HG03280 (cell line): ENCODE measurements at regions not wholly inside any gene's neighbourhood (a gene's known extent, or its start where the extent isn't known, plus 50 kb on each side); places are given as distances from the start of the nearest gene placed in this dataset.
"Not testable (repeated sequence)": the region's sequence is repeated elsewhere in the genome, so short reads cannot be mapped to it uniquely, and the experiment has no call there.

Experiments
- ATAC-seq: cut with Tn5 transposase; IDR thresholded peaks from one replicate; pipeline ENCODE4 v1.9.1; 2021; ENCODE audit warnings: mild to moderate bottlenecking, moderate library complexity; ENCODE audit not compliant: unreplicated experiment

DNA sequence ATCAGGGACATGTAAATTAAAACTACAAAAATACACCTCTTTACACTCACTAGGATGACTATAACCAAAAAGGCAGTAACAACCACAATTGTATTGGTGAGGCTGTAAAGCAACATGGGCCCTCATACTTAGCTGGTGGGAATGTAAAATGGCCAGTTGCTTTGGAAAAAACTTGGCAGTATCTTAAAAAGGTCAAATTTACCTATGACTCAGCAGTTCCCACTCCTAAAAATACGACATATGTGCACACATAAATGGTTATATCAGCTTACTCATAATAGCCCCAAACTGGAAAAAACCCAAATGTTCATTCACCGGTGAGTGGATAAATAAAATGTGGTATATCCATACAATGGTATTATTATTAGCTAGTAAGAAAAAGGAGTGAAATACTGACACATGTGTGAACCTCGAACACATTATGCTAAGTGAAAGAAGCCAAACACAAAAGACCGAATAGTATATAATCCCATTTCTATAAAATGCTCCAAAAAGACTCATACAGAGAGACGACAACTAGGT is 391.4 kb downstream of the NPIPA8 start:
- no peak for ATAC-seq

DNA sequence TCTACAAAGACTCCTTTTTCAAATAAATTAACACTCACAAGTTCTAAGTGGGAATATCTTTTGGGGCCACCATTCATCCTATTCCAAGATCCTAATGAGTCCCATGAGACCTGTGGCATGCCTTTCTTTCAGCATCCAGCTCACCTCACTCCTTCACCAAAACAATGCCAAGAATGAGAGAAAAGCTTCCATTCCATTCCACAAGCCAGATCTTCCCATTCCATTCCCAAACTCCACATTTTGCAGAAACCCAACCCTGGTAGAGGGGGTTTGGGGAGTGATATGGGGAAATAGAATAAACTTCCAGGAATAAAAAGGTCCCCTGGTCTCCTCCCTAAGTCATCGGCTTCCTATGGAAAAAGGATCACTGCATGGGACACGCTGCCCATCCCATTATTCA is 392.2 kb downstream of the NPIPA8 start:
- no peak for ATAC-seq

DNA sequence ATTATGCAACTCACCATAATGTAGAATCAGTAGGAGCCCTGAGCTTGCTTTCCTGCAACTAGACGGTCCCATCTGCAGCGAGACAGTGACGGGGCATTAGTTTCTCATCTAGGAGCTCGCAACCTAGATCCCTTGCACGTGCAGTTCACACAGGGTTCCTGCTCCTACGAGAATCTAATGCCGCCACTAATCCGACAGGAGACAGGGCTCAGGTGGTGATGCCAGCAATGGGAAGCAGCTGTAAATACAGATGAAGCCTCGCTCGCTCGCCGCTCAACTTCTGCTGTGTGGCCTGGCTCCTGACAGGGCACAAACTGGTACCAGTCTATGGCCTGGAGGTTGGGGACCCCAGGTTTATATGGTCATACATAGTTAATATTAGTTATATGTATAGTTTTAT is 394.5 kb downstream of the NPIPA8 start:
- no peak for ATAC-seq

DNA sequence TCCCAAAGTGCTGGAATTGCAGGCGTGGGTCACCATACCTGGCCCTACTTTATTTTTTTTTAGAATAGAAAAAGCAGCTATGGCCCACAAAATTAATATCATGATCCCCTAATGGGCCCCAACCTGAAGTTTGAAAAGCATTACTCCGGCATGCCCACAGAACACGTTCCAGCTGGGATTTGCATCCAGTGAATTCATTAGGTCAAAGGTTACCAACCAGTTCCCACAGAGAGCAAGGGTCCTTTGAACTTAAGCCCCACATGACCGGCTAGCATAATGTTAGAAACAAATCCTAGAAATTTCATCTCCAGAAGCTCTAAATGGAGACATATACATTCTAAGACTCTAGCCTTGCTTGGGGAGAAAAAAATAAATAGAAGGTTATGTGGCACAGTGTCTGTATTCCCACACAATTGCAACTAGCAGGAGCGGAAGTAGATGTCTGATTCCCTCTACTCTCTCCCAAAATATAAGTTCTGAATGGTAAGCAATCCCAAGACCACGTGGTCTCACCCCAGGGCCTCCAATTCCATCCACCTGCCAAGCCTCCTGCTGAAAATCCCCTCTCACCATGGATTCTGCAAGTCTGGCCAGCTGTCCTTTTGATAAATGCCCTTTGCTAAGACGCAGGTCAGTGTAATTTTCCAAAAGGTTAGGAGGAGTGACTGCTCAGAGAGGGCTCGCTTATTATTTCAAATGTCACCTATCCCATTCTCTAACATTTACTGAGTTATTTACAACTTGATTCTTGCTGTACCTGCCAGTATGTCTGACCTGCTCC is 395.8 kb downstream of the NPIPA8 start:
- ATAC-seq, result no peak

DNA sequence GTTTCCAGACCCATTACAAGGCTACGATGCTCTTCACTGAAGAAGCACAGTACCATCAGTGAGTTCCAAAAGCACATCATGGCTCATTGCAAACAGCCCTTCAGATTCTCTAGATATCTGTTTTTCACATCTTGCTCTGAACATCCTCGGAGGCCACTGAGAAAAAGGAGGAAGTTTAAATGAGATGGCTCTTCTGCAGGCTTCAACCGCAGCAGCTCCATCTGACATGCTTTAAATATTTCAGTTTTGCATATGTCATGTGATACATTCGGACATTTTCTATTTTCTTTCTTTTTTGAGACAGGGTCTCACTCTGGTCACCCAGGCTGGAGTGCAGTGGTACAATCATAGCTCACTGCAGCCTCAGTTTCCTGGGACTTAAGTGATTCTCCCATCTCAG is 396.8 kb downstream of the NPIPA8 start:
- ATAC-seq, result no peak

DNA sequence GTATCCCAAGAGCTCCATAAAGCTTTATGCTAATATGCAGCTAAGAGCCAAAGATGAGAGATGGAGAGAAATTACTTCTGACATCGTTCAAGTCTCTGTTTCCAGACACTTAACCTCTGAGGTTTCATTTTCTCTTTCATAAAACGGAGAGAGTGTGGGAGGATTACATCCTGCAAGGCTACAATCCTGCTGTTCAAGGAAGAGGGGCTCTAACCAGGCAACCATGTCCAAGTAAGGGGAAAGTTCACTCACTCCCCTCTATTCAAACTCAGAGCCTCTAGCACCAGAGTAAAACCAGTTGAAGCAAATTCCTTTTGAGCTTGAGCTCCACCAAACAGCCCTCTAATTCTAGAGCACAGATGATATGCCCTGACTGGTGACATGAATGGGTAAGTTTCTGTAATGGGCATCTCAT is 397.4 kb downstream of the NPIPA8 start:
- no peak for ATAC-seq

DNA sequence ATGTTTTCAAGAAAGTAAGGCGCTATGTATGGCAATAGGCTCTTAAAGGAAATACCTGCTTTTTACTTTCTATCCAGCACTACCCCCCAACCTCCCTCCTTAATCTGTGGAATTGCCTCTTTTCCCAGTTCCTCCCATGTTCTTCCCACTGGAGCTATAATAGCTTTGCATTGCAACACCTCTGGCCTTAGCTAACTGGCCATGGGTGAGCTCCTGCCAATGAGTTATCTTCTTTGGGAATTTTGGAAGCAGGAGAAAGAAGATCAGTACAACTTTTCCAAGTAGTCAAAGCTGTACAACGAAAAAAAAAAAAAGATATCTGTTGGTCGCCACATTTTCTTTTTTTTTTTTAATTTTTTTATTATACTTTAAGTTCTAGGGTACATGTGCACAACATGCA is 398.0 kb downstream of the NPIPA8 start:
- ATAC-seq, result no peak

DNA sequence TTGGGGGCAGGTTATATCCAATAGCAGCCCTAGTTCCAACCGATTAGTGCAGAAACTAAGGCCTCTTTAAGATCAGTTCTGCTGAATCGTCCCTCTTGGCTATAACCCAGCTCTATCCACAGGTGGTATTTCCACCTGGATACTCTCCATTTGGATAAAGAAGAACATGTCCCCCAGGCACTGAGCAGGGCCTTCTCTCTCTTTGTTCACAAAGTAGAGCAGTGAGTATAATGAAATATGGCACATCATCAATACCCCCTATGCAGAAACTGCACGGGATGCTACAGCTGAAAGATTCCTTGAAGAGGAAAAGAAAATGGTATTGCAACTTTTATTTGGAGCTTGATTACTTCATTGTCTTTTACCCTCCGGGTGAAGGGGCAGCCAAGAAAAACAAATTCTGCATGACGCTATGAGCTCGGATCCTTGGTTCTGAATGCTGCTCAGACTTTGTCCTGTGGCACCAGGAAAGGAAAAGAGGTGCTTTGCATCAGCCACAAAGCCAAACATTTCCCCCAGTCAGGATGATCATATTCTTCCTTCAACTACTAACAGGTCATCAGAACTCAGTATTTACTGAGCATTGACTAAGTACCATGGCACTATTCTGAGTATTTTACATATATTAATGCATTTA is 399.7 kb downstream of the NPIPA8 start:
- no peak for ATAC-seq

DNA sequence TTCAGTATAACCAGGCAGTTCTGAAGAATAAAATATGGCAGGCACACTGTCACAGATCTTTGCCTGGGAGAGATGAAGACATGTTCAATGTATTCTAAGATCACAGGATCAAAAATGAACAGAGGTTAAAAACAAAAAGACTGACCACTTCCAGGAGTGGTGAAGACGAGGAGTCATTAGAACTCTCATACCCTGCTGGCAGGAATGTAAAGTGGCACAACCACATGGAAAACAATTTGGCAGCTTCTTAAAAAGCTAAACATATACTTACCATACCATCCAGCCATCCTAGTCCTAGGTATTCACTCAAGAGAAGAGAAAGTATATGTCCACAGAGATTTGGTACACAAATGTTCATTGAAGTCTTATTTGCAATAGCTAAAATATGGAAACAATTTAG is 406.3 kb downstream of the NPIPA8 start:
- no peak for ATAC-seq

DNA sequence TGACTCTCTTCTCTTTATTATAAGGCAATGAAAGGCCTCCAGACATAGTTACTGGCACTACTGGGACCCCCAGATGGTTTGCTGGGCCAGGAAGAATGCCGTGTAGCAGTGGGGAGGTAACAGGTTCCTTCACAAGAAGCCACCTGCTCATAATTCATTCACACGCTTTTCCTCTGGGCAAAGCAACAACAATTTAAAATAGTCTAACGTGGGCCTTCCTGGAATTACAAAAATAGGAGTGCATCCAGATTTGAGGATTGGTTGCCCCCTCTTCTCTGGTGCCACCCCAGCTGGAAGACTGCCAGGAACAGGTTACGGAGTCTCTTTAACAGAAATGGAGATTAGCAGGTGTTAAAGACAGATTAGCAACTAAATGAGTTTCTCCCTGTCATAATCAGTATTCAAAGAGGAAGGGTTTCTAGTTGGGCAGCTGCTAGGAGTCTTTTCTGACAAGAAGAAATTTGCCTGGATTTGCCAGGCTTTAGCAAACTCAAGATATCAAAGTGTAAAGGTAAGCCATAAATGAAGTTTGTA is 409.6 kb downstream of the NPIPA8 start:
- ATAC-seq, result no peak

DNA sequence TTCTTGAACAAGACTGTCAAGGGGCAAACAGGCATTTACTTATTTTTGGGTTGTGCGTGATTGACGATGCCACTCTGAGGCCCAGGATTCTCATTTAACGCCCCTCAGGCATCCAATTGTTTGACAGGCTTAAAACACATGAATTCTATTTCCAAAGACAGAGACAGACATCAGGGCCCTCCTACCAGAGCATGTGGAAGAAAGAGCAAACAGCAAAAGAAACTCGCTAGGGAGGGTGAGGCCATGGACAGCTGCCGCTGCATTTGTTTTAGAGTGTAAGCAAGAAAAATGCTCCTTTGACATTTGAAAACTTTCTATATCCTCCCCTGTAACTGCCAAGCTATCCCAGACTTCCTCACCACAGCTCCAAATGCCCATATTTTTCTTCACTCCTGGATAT is 410.1 kb downstream of the NPIPA8 start:
- no peak for ATAC-seq

DNA sequence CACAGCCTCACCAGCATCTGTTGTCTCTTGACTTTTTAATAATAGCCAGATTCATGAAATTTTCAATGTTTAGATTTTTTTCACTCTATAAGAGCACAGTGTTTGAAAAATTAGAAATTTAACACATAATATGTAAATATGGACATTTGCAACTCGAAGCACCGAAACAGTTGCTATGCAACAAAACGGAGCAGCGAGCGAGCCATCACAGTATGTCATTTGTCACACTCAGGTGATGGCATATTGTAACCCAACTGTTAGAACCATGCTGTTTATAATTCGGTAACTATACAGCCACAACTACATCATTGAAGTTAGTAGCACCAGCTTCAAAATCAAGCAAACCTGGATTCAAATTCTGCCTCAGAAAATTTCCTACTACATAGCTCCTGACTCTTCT is 410.8 kb downstream of the NPIPA8 start:
- ATAC-seq, result no peak

DNA sequence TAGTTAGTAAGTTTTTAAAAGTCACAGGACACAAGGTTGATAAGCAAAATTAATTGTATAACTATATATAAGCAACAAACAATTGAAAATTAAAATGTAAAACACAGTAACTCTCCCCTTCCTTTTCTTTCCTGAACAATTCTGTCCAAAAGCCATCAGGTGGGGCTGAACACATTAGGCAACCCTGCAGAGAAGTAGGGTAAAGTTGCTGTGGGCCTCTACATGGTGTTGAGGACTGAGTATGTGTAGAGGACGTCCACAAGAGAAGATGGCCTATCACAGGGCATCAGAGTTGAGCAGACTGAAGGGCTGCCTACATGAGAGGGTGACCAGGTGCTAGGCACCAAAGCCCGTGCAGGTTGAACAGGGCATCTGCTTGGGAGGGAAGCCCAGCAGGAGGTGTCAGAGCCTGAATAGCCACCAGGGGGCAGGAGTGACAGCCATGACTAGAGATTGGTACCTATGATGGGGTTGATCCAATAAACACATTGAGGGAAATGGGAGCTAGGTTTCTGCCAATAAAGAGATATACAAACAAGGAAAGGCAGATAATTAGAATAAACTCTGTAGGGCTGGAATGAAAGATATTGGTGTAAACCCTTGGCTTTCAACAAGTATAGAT is 415.1 kb downstream of the NPIPA8 start:
- ATAC-seq, result no peak

DNA sequence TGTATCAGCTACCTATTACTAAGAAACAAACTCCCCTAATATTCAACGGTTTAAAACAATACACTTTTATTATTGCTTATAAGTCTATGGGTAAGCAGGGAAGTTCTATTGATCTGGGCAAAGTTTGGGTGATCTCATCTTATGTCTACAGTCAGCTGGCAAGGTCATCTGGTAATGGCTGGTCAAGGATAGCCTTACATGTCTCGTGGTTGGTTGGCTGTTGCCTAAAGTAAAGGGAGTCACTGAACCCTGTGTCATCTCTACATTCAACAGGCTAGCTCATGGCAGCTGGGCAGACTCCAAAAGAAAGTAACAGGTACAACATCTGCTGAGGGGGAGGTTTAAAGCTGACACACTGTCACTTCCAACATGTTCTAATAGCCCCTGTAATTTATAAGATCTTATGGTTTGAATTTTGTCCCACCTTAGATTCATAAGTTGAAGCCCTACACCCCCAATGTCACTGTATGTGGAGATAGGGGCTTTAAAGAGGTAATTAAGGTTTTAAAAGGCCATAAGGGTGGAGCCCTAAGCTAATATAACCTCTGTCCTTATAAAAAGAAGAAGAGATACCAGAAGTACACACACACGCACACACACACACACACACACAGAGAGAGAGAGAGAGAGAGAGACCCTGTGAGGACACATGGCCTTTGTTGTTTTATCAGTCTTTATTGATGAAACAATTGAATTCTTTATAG is 419.1 kb downstream of the NPIPA8 start:
- ATAC-seq, result no peak

DNA sequence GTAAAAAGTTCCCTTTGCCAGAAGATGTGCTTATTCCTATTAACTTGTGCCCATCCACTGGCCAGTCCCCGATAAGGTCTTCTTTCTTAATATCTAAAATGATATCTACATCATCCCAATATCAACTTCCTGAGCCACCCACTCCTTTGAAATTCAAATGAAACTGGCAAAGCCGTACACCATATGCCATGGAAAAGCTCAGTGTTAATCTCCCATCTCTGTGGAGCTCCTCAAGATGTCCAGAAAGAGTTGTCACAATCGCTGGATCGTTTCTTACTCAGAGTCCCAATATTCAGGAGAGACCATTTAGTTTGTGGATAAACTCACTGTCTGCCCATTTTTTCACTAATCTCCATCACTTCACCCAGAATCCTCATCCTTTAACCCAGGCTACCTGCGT is 420.7 kb downstream of the NPIPA8 start:
- no peak for ATAC-seq

DNA sequence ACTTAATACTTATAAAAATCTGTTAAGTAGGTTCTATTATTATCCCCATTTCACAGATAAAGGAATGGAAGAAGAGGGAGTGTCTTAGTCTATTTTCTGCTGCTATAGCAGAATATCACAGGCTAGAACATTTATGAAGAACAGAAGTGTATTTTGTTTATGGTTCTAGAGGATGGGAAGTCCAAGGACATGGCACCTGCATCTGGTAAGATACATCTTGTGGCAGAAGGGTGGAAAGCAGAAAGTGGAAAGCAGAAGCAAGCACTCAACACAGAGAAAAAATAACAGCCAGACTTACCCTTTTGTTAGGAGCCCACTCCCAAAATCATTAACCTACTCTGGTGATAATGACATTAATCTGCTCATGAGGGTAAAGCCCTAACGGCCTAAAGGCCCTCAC is 422.4 kb downstream of the NPIPA8 start:
- ATAC-seq, result no peak

DNA sequence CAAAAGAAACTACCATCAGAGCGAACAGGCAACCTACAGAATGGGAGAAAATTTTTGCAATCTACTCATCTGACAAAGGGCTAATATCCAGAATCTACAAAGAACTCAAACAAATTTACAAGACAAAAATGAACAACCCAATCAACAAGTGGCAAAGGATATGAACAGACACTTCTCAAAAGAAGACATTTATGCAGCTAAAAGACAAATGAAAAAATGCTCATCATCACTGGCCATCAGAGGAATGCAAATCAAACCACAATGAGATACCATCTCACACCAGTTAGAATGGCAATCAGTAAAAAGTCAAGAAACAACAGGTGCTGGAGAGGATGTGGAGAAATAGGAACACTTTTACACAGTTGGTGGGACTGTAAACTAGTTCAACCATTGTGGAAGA is 425.0 kb downstream of the NPIPA8 start:
- ATAC-seq, result not testable (repeated sequence)

DNA sequence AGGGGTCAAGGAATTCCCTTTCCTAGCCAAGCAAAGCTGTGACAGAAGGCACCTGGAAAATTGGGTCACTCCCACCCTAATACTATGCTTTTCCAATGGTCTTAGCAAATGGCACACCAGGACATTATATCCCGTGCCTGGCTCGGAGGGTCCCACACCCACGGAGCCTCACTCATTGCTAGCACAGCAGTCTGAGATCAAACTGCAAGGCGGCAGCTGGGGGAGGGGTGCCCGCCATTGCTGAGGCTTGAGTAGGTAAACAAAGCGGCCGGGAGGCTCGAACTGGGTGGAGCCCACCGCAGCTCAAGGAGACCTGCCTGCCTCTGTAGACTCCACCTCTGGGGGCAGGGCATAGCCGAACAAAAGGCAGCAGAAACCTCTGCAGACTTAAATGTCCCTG is 429.9 kb downstream of the NPIPA8 start:
- not testable (repeated sequence) for ATAC-seq

DNA sequence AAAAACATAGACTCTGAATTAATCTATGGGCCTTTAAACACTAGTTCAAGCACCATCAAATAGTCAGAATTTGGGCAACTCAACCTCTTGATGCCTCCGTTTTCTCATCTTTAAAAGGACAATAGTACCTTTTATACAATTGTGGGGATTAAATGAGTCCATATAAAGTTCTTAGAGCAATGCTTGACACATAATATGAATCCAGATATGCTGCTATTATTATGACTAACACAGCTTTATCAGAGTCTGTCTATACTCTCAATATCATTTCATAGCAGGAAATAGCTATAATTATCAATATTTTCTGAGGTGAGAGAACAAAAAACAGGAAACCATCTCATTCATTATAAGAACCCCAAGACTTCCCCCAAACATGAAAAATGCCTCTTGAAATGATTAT is 430.5 kb upstream of the XYLT1 start:
- no peak for ATAC-seq

DNA sequence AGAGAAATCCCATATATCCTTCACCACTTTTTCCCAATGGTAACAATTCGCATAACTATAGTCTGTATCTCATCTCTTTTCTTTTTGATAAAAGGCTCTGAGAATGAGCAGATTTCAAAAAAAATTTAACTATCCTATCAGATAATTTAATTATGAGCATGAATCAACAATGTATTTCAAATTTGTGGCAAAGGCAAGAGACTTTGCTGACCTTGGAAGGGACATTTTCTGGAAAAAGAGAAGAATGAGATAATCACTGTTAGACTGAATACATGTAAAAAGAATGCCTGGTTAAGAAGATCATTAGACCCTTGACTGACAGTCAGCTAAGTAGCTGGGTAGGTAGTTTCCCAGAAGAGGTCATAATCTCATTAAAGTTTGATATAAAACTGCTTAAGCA is 428.4 kb upstream of the XYLT1 start:
- no peak for ATAC-seq

DNA sequence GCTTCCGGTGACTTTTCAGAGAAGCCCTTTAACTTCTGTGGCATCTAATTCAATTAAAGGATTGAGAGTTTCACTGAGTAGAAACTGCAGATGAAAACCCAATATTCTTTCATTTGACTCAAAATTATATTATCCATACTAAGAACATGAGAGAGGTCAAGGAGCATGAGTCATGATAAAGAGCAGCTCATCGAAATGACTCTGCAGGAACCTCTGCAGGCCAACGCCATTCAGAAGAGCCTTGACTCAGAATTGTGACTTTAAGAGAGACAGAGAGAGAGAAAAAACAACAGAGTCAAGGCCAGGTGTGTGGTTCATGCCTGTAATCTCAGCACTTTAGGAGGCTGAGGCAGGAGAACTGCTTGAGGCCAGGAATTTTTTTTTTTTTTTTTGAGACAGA is 417.2 kb upstream of the XYLT1 start:
- ATAC-seq, result no peak
